ENCODE measurements at regions not wholly inside any gene's neighbourhood (a gene's known extent, or its start where the extent isn't known, plus 50 kb on each side); places are given as distances from the start of the nearest gene placed in this dataset.

- TF ChIP-seq CTCF (IDR thresholded peaks at IDR 0.05) (no peak), REST (IDR thresholded peaks at IDR 0.05; ENCODE audit: insufficient read depth in 1 of 2, low read depth in 2 of 2, low read length in 1 of 2) (no peak), POLR2AphosphoS5 (IDR thresholded peaks at IDR 0.05; ENCODE audit: low read depth, low read length) (no peak), SIN3A (IDR thresholded peaks at IDR 0.05; ENCODE audit: borderline replicate concordance, insufficient read depth, low read depth, low read length) (no peak), TCF7L2 (IDR thresholded peaks at IDR 0.05; ENCODE audit: low read depth, low read length) (no peak)
Measured at GRCh38 chr4:159684061-159684460, 581.2 kb downstream of the RAPGEF2 start.

Measured in Panc1 (cell line).